SK-N-SH (cell line): ENCODE measurements at regions not wholly inside any gene's neighbourhood (a gene's known extent, or its start where the extent isn't known, plus 50 kb on each side); places are given as distances from the start of the nearest gene placed in this dataset.

ENCODE experiments used
- CTCF ChIA-PET: fragments of 300-600, 350-600 bp; formaldehyde crosslinking; extraction: SDS; loops from one replicate; lab custom pipeline; 2021; lab: Yijun Ruan, JAX
- POLR2A ChIA-PET: fragments of 350-600 bp; sonication (Branson Sonifier 250); formaldehyde crosslinking; extraction: SDS; loops from one replicate; lab custom pipeline; 2020; ENCODE audit warnings: antibody characterized with exemption, inconsistent platforms; lab: Yijun Ruan, JAX
- DNase-seq: peaks from one replicate; pipeline ENCODE4 v3.0.0; 2012
- H2AFZ ChIP-seq: fragments of 200-600 bp; sonication (generic); 2 replicates; pipeline ENCODE4 v1.8.1; 2016; ENCODE audit warnings: antibody characterized with exemption, mild to moderate bottlenecking, low read depth
- H3F3A ChIP-seq: fragments of 200-600 bp; sonication (generic); replicated peaks from 2 replicates; pipeline ENCODE3; 2016; ENCODE audit warnings: antibody characterized with exemption, mild to moderate bottlenecking; ENCODE audit not compliant: insufficient read depth
- H3K27ac ChIP-seq, 2 experiments: fragments of 200-500 bp in 1 of 2; fragments of 200-600 bp in 1 of 2; sonication (Bioruptor generic) in 1 of 2; sonication (generic), shearing (Covaris generic) in 1 of 2; 2 replicates each; pipeline versions ENCODE4 v1.5.1 to v1.6.1; 2014 to 2016; ENCODE audit warnings: low read depth in 2 of 2, inconsistent platforms in 1 of 2, low read length in 1 of 2, mild to moderate bottlenecking in 1 of 2, mixed read lengths in 1 of 2
- H3K27me3 ChIP-seq: fragments of 200-600 bp; sonication (generic), shearing (Covaris generic); 2 replicates; pipeline ENCODE4 v1.6.1; 2016; ENCODE audit warnings: mixed run types; ENCODE audit not compliant: insufficient read depth
- H3K36me3 ChIP-seq, 2 experiments: fragments of 200-500 bp in 1 of 2; fragments of 200-600 bp in 1 of 2; sonication (Bioruptor generic) in 1 of 2; sonication (generic) in 1 of 2; replicated peaks in 1 of 2; 2 replicates each; pipeline versions ENCODE3 to v1.5.1; 2014 to 2016; ENCODE audit warnings: low read length in 1 of 2, mild to moderate bottlenecking in 1 of 2; ENCODE audit not compliant: insufficient read depth in 2 of 2, control insufficient read depth in 1 of 2
- H3K4me1 ChIP-seq, 2 experiments: fragments of 200-500 bp in 1 of 2; fragments of 200-600 bp in 1 of 2; sonication (Bioruptor generic) in 1 of 2; sonication (generic), shearing (Covaris generic) in 1 of 2; 2 replicates each; pipeline versions ENCODE4 v1.5.1 to v1.6.1; 2014 to 2016; ENCODE audit warnings: low read depth in 1 of 2, low read length in 1 of 2, mixed run types in 1 of 2; ENCODE audit not compliant: insufficient read depth in 2 of 2, control insufficient read depth in 1 of 2
- H3K4me2 ChIP-seq: fragments of 200-600 bp; sonication (generic), shearing (Covaris generic); 2 replicates; pipeline ENCODE4 v1.6.1; 2017; ENCODE audit warnings: mixed run types
- H3K4me3 ChIP-seq, 2 experiments: fragments of 200-500 bp in 1 of 2; fragments of 200-600 bp in 1 of 2; sonication (Bioruptor generic) in 1 of 2; sonication (generic), shearing (Covaris generic) in 1 of 2; 2 replicates each; pipeline versions ENCODE4 v1.5.1 to v1.8.1; 2014 to 2016; ENCODE audit warnings: low read depth in 2 of 2, inconsistent platforms in 1 of 2, low read length in 1 of 2, mild to moderate bottlenecking in 1 of 2, mixed read lengths in 1 of 2, moderate library complexity in 1 of 2
- H3K79me2 ChIP-seq: fragments of 200-600 bp; sonication (generic); 2 replicates; pipeline ENCODE4 v1.8.1; 2017; ENCODE audit warnings: mild to moderate bottlenecking; ENCODE audit not compliant: insufficient read depth
- H3K9ac ChIP-seq: fragments of 200-600 bp; sonication (generic); 2 replicates; pipeline ENCODE4 v1.6.1; 2017; ENCODE audit warnings: mixed run types
- H3K9me2 ChIP-seq: fragments of 200-600 bp; sonication (generic); 2 replicates; pipeline ENCODE4 v1.6.1; 2017; ENCODE audit warnings: mixed run types
- H3K9me3 ChIP-seq: fragments of 200-600 bp; sonication (generic); 2 replicates; pipeline ENCODE4 v1.6.1; 2017; ENCODE audit warnings: mixed run types, mild to moderate bottlenecking, moderate library complexity
- H4K20me1 ChIP-seq: fragments of 200-600 bp; sonication (generic); 2 replicates; pipeline ENCODE4 v1.6.1; 2017; ENCODE audit warnings: mild to moderate bottlenecking, mixed run types; ENCODE audit not compliant: insufficient read depth
- EP300 ChIP-seq, 2 experiments: IDR thresholded peaks; 2 replicates each; pipeline versions ENCODE4 v1.4.0 to v1.6.1; 2012; ENCODE audit warnings: borderline replicate concordance in 1 of 2, low read depth in 1 of 2, low read length in 1 of 2
- FOXM1 ChIP-seq: IDR thresholded peaks from 2 replicates; pipeline ENCODE4 v1.4.0; 2012; ENCODE audit warnings: low read depth, mild to moderate bottlenecking
- GABPA ChIP-seq: IDR thresholded peaks from 2 replicates; pipeline ENCODE4 v1.4.0; 2012; ENCODE audit warnings: low read depth, mild to moderate bottlenecking
- GATA2 ChIP-seq: sonication (generic); formaldehyde crosslinking; IDR thresholded peaks from 2 replicates; pipeline ENCODE4 v1.5.0; 2020; ENCODE audit warnings: mild to moderate bottlenecking, missing genetic modification reagents
- MXI1 ChIP-seq: IDR thresholded peaks from 2 replicates; pipeline ENCODE4 v1.6.1; 2012; ENCODE audit warnings: mild to moderate bottlenecking, low read depth, low read length, improper control_type of control experiment
- NFIC ChIP-seq: IDR thresholded peaks from 2 replicates; pipeline ENCODE4 v1.4.0; 2012; ENCODE audit warnings: borderline replicate concordance
- NRF1 ChIP-seq: IDR thresholded peaks from 2 replicates; pipeline ENCODE4 v1.6.1; 2012; ENCODE audit warnings: low read depth, mild to moderate bottlenecking, low read length
- RAD21 ChIP-seq: IDR thresholded peaks from 2 replicates; pipeline ENCODE4 v1.6.1; 2012; ENCODE audit warnings: mild to moderate bottlenecking, low read length
- REST ChIP-seq: IDR thresholded peaks from 2 replicates; pipeline ENCODE4 v1.6.1; 2012; ENCODE audit warnings: mild to moderate bottlenecking, low read depth, low read length, moderate library complexity
- RFX5 ChIP-seq: IDR thresholded peaks from 2 replicates; pipeline ENCODE4 v1.6.1; 2012; ENCODE audit warnings: mild to moderate bottlenecking, improper control_type of control experiment, low read length
- SIN3A ChIP-seq: IDR thresholded peaks from 2 replicates; pipeline ENCODE4 v1.6.1; 2012; ENCODE audit warnings: low read depth, mild to moderate bottlenecking, low read length, moderate library complexity, borderline replicate concordance
- TAF1 ChIP-seq: IDR thresholded peaks from 2 replicates; pipeline ENCODE4 v1.6.1; 2012; ENCODE audit warnings: low read depth, mild to moderate bottlenecking, low read length, moderate library complexity, borderline replicate concordance
- TEAD4 ChIP-seq: IDR thresholded peaks from 2 replicates; pipeline ENCODE4 v1.4.0; 2012; ENCODE audit warnings: mild to moderate bottlenecking, borderline replicate concordance; ENCODE audit not compliant: insufficient read depth
- ZBTB33 ChIP-seq: IDR thresholded peaks from 2 replicates; pipeline ENCODE4 v1.4.0; 2012; ENCODE audit warnings: low read depth, borderline replicate concordance

- no peak for TF ChIP-seq FOXM1
- TF ChIP-seq NFIC: no peak
- no peak for TF ChIP-seq NRF1
- TF ChIP-seq RFX5: no peak
- TF ChIP-seq, all 33 proteins: peak for 0
Measured at GRCh38 chrX:35664833-35665232, 133.3 kb upstream of the MAGEB16 start (continued).

GRCh38 chrX:35665311-35665710 is 132.8 kb upstream of the MAGEB16 start:
- H3K27me3 ChIP-seq: no peaks in the 10 kb centered on the region
- H3F3A ChIP-seq: no peaks in the 10 kb centered on the region
- DNase-seq: no peak
- H3K4me1 ChIP-seq: no peaks in the 10 kb centered on the region
- TF ChIP-seq RAD21: no peak
- no peak for TF ChIP-seq REST
- TF ChIP-seq TAF1: no peak
- TF ChIP-seq GABPA: no peak
- no peak for TF ChIP-seq TEAD4
- TF ChIP-seq SIN3A: no peak
- no peak for TF ChIP-seq EP300 (IDR thresholded peaks at IDR 0.05; ENCODE audit: borderline replicate concordance in 1 of 2, low read depth in 1 of 2, low read length in 1 of 2)
- no peak for TF ChIP-seq MXI1
- no peak for TF ChIP-seq ZBTB33
- TF ChIP-seq GATA2 (CRISPR knock-in tag): no peak
- no peaks in the 10 kb centered on the region for H3K79me2 ChIP-seq
- no peaks in the 10 kb centered on the region for H3K36me3 ChIP-seq
- ChIA-PET CTCF (no interaction called here), POLR2A (no interaction called here)
- H3K4me3 ChIP-seq: no peak overlapping the region
- H3K4me2 ChIP-seq: no peak overlapping the region
- no peak overlapping the region for H3K27ac ChIP-seq
- no peak overlapping the region for H2AFZ ChIP-seq
- H3K9me2 ChIP-seq: no peaks in the 10 kb centered on the region
- H4K20me1 ChIP-seq: no peaks in the 10 kb centered on the region
- no peak overlapping the region for H3K9ac ChIP-seq
- H3K9me3 ChIP-seq: no peaks in the 10 kb centered on the region
